22Rv1 (cell line): ENCODE measurements at regions not wholly inside any gene's neighbourhood (a gene's known extent, or its start where the extent isn't known, plus 50 kb on each side); places are given as distances from the start of the nearest gene placed in this dataset.

Experiments used
- ZFX ChIP-seq: fragments of 450-650 bp; IDR thresholded peaks from 2 replicates; pipeline ENCODE4 v1.6.1; 2017; ENCODE audit warnings: antibody characterized with exemption, borderline replicate concordance
- TF ChIP-seq, protein P1 (sequence below): fragments of 450-650 bp; IDR thresholded peaks from 2 replicates; pipeline ENCODE4 v1.5.1; 2017; ENCODE audit warnings: mild to moderate bottlenecking

DNA sequence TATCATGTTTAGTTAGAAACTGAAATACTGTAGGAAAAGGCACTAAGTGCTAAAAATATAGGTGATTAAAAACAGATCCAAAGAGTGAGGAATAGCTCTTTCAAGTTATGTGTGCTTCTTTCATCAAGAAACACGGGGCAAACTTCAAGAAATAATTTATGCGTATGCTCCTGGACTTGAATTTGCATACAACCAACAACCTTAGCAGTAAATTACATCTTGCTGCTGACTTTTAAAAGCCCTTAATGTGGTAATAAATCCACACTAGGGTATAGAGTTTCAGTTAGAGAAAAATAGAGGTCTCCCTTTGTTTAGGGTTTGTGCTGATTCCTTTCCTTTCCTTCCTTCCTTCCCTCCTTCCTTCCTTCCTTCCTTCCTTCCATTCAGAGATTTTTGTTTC lies 94.5 kb upstream of the GC start:
- TF ChIP-seq, protein P1, sequence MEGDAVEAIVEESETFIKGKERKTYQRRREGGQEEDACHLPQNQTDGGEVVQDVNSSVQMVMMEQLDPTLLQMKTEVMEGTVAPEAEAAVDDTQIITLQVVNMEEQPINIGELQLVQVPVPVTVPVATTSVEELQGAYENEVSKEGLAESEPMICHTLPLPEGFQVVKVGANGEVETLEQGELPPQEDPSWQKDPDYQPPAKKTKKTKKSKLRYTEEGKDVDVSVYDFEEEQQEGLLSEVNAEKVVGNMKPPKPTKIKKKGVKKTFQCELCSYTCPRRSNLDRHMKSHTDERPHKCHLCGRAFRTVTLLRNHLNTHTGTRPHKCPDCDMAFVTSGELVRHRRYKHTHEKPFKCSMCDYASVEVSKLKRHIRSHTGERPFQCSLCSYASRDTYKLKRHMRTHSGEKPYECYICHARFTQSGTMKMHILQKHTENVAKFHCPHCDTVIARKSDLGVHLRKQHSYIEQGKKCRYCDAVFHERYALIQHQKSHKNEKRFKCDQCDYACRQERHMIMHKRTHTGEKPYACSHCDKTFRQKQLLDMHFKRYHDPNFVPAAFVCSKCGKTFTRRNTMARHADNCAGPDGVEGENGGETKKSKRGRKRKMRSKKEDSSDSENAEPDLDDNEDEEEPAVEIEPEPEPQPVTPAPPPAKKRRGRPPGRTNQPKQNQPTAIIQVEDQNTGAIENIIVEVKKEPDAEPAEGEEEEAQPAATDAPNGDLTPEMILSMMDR, result no peak
- TF ChIP-seq ZFX, result no peak
